ENCODE measurements at regions not wholly inside any gene's neighbourhood (a gene's known extent, or its start where the extent isn't known, plus 50 kb on each side); places are given as distances from the start of the nearest gene placed in this dataset.

- BruUV-seq (replicated peaks) = no TSS peak
- ATAC-seq = no peak
- no peak for TF ChIP-seq CREB1 (IDR thresholded peaks at IDR 0.05; ENCODE audit: low read depth)
- TF ChIP-seq MLLT1 (IDR thresholded peaks at IDR 0.05) = no peak
- no peak for TF ChIP-seq MYB (IDR thresholded peaks at IDR 0.05; ENCODE audit: borderline replicate concordance, low read depth, low read length)
- no peak for TF ChIP-seq ZNF622 (IDR thresholded peaks at IDR 0.05)
- no peak for TF ChIP-seq HDGF (IDR thresholded peaks at IDR 0.05)
- TF ChIP-seq PKNOX1 (IDR thresholded peaks at IDR 0.05) = no peak
- no peak for TF ChIP-seq EP300 (IDR thresholded peaks at IDR 0.05; ENCODE audit: borderline replicate concordance in 1 of 2, control insufficient read depth in 1 of 2, low read depth in 2 of 2, low read length in 2 of 2)
- TF ChIP-seq SIN3A (IDR thresholded peaks at IDR 0.05; ENCODE audit: low read depth, low read length) = no peak
- no peak for TF ChIP-seq RB1 (IDR thresholded peaks at IDR 0.05; ENCODE audit: borderline replicate concordance)
- no peak for TF ChIP-seq NR2C2 (IDR thresholded peaks at IDR 0.05; ENCODE audit: borderline replicate concordance, control insufficient read depth, insufficient read length, low read depth)
- TF ChIP-seq CEBPZ (IDR thresholded peaks at IDR 0.05; ENCODE audit: low read depth, low read length) = no peak
- no peak for TF ChIP-seq ZBTB40 (IDR thresholded peaks at IDR 0.05; ENCODE audit: borderline replicate concordance)
Measured at GRCh38 chr11:80241766-80242165, 800.9 kb upstream of the TENM4 start.

More at GRCh38 chr11:80241766-80242165, 800.9 kb upstream of the TENM4 start:
- H3K4me2 ChIP-seq (ENCODE audit: control insufficient read depth, insufficient read depth) = no peak overlapping the region
- no peaks in the 10 kb centered on the region for H3K79me2 ChIP-seq (ENCODE audit: control insufficient read depth, insufficient read depth, low read length)
- ChIA-PET CTCF (no interaction called here), RAD21 (ENCODE audit: unreplicated experiment) (no interaction called here), SMC1A (ENCODE audit: uncharacterized antibody, unreplicated experiment) (no interaction called here), POLR2A (no interaction called here)
- H3K27me3 ChIP-seq (replicated peaks in 1 of 2; ENCODE audit: control insufficient read depth in 2 of 2, insufficient read depth in 2 of 2, low read length in 1 of 2) = no peaks in the 10 kb centered on the region
- H4K20me1 ChIP-seq (ENCODE audit: control insufficient read depth, insufficient read depth) = no peaks in the 10 kb centered on the region
- no peaks in the 10 kb centered on the region for H3K36me3 ChIP-seq (ENCODE audit: control insufficient read depth in 2 of 2, insufficient read depth in 2 of 2, low read length in 1 of 2)
- FAIRE-seq (no peak), DNase-seq (ENCODE audit: low read depth, low spot score) (no peak)
- H3K9ac ChIP-seq (ENCODE audit: control insufficient read depth, insufficient read depth, low read length) = no peak overlapping the region
- H2AFZ ChIP-seq (ENCODE audit: control insufficient read depth, low read depth, low read length) = no peak overlapping the region
- H3K4me3 ChIP-seq = no peak overlapping the region
- WGBS (ENCODE audit: insufficient coverage, insufficient replicate concordance, low lambda C conversion rate, missing lambda C conversion rate) = 60% methylated on average over 3 of the region's 3 CpGs
- in situ Hi-C loops (cut with MboI) (no loop called here), intact Hi-C loops (cut with micrococcal nuclease; ENCODE audit: unreplicated experiment) (no loop called here)
- H3K27ac ChIP-seq (ENCODE audit: control insufficient read depth, insufficient read depth) = no peak overlapping the region
- no peaks in the 10 kb centered on the region for H3K4me1 ChIP-seq (ENCODE audit: control insufficient read depth, insufficient read depth, low read length)
- H3K9me3 ChIP-seq (replicated peaks; ENCODE audit: control insufficient read depth, insufficient read depth, low read length) = no peaks in the 10 kb centered on the region
